Esophagus squamous epithelium (tissue), 4 donors: ENCODE measurements at regions not wholly inside any gene's neighbourhood (a gene's known extent, or its start where the extent isn't known, plus 50 kb on each side); places are given as distances from the start of the nearest gene placed in this dataset.

Experiments used
- POLR2A ChIP-seq, 4 donors: fragments of 450-650 bp; IDR thresholded peaks; one replicate each; pipeline ENCODE4 v1.6.1; 2017; ENCODE audit warnings: antibody characterized with exemption in 4 of 4, mild to moderate bottlenecking in 4 of 4, moderate library complexity in 3 of 4
- TF ChIP-seq, protein P1 (sequence below), 6 experiments: fragments of 450-650 bp in 4 of 6; fragments of 200-600 bp in 2 of 6; sonication (generic) in 2 of 6; IDR thresholded peaks; one replicate each; pipeline ENCODE4 v1.5.1; 2016 to 2019; ENCODE audit warnings: antibody characterized with exemption in 6 of 6, mild to moderate bottlenecking in 4 of 6, moderate library complexity in 4 of 6

DNA sequence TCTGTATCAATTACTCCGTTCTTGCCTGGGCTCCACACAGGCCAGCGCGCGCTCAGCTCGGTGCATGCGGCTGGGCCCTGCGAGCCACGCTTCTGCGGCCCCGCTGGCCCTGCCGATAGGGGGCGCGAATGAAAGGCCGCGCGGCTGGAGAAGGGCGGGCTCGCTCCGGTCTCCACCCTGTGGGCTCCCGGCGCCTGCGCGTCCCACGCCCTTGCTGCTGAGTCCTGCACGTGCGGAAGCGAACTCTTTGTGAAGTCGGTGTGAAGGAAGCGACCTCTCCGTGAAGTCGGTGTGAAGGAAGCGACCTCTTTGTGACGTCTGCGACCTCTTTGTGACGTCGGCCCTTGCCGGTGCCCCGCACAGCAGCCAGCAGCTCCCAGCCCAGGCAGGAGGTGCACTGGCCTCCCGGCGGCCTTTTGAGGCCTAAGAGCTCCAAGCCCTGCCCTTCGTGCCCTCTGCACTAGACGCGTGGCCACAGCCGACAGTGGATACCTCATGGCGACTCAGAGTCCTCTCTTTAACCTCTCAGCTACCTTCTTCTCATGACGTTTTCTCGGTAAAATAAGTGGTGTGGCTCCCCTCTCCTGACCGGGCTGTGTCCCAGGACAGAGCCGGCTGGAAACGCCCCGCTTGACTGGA is 391.9 kb upstream of the RAB6C start:
- TF ChIP-seq, protein P1, sequence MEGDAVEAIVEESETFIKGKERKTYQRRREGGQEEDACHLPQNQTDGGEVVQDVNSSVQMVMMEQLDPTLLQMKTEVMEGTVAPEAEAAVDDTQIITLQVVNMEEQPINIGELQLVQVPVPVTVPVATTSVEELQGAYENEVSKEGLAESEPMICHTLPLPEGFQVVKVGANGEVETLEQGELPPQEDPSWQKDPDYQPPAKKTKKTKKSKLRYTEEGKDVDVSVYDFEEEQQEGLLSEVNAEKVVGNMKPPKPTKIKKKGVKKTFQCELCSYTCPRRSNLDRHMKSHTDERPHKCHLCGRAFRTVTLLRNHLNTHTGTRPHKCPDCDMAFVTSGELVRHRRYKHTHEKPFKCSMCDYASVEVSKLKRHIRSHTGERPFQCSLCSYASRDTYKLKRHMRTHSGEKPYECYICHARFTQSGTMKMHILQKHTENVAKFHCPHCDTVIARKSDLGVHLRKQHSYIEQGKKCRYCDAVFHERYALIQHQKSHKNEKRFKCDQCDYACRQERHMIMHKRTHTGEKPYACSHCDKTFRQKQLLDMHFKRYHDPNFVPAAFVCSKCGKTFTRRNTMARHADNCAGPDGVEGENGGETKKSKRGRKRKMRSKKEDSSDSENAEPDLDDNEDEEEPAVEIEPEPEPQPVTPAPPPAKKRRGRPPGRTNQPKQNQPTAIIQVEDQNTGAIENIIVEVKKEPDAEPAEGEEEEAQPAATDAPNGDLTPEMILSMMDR (IDR thresholded peaks at IDR 0.05) = no peak
- TF ChIP-seq POLR2A (IDR thresholded peaks at IDR 0.05) = no peak
